GM12878 (cell line): ENCODE measurements at regions not wholly inside any gene's neighbourhood (a gene's known extent, or its start where the extent isn't known, plus 50 kb on each side); places are given as distances from the start of the nearest gene placed in this dataset.

Experiments used
- ATAC-seq: fragments of 200-7000 bp; cut with Tn5 transposase; 3 replicates; pipeline ENCODE4 v1.9.1; 2020; ENCODE audit warnings: mild to moderate bottlenecking, moderate library complexity
- BruUV-seq: library from RNA; stranded (reverse); fragments of 400-500 nt; replicated peaks from 2 replicates; lab custom pipeline; 2021; lab: Mats Ljungman, UMichigan
- CTCF ChIA-PET: fragments of 300-600 bp; sonication (Branson Sonifier 250); formaldehyde crosslinking; extraction: SDS; loops from one replicate; lab custom pipeline; 2021; ENCODE audit warnings: inconsistent platforms; lab: Yijun Ruan, JAX
- POLR2A ChIA-PET: fragments of 350-600 bp; formaldehyde crosslinking; extraction: SDS; loops from one replicate; lab custom pipeline; 2021; ENCODE audit warnings: inconsistent platforms; lab: Charles Lee
- RAD21 ChIA-PET: fragments of 300-600 bp; sonication (Branson Sonifier 250); formaldehyde crosslinking; loops from one replicate; lab custom pipeline; 2023; ENCODE audit warnings: antibody characterized with exemption; ENCODE audit not compliant: unreplicated experiment; lab: Charles Lee
- SMC1A ChIA-PET: fragments of 300-600 bp; sonication (Branson Sonifier 250); formaldehyde crosslinking; loops from one replicate; lab custom pipeline; 2023; ENCODE audit not compliant: unreplicated experiment, uncharacterized antibody; lab: Charles Lee
- DNase-seq: peaks from one replicate; pipeline ENCODE4 v3.0.0-alpha.2; 2011; ENCODE audit warnings: low read depth, low spot score
- FAIRE-seq: peaks from 3 replicates; lab custom pipeline; 2011; peaks lifted over from hg19 to GRCh38; lab: Jason Lieb, UNC
- H2AFZ ChIP-seq: 2 replicates; pipeline ENCODE4 v1.6.0; 2011; ENCODE audit warnings: low read depth, low read length, control low read depth; ENCODE audit not compliant: control insufficient read depth
- H3K27ac ChIP-seq: 2 replicates; pipeline ENCODE4 v1.5.1; 2011; ENCODE audit warnings: control low read depth; ENCODE audit not compliant: control insufficient read depth, insufficient read depth
- H3K27me3 ChIP-seq, 2 experiments: replicated peaks in 1 of 2; 2 replicates each; pipeline versions ENCODE4 v1.6.0 to v1.6.1; 2011; ENCODE audit warnings: low read length in 1 of 2; ENCODE audit not compliant: control insufficient read depth in 2 of 2, insufficient read depth in 2 of 2
- H3K36me3 ChIP-seq, 2 experiments: 2 replicates each; pipeline ENCODE4 v1.5.1; 2011; ENCODE audit warnings: low read length in 1 of 2; ENCODE audit not compliant: control insufficient read depth in 2 of 2, insufficient read depth in 2 of 2
- H3K4me1 ChIP-seq: 2 replicates; pipeline ENCODE4 v1.6.1; 2011; ENCODE audit warnings: mild to moderate bottlenecking, low read length, moderate library complexity, mixed read lengths; ENCODE audit not compliant: control insufficient read depth, insufficient read depth
- H3K4me2 ChIP-seq: 2 replicates; pipeline ENCODE4 v1.6.0; 2011; ENCODE audit warnings: control low read depth; ENCODE audit not compliant: control insufficient read depth, insufficient read depth
- H3K4me3 ChIP-seq: fragments of 200-600 bp; sonication (generic); 2 replicates; pipeline ENCODE4 v1.5.1; 2016
- H3K79me2 ChIP-seq: 2 replicates; pipeline ENCODE4 v1.6.0; 2011; ENCODE audit warnings: low read length; ENCODE audit not compliant: control insufficient read depth, insufficient read depth
- H3K9ac ChIP-seq: 2 replicates; pipeline ENCODE4 v1.8.0; 2011; ENCODE audit warnings: low read length, control low read depth, mixed read lengths; ENCODE audit not compliant: control insufficient read depth, insufficient read depth
- H3K9me3 ChIP-seq: replicated peaks from 3 replicates; pipeline ENCODE4 v1.5.1; 2011; ENCODE audit warnings: mild to moderate bottlenecking, low read length; ENCODE audit not compliant: control insufficient read depth, insufficient read depth
- H4K20me1 ChIP-seq: 2 replicates; pipeline ENCODE4 v1.6.0; 2011; ENCODE audit not compliant: control insufficient read depth, insufficient read depth
- BMI1 ChIP-seq: fragments of 450-650 bp; IDR thresholded peaks from 2 replicates; pipeline ENCODE4 v1.6.1; 2016; ENCODE audit warnings: mild to moderate bottlenecking, moderate library complexity, borderline replicate concordance
- FOS ChIP-seq: IDR thresholded peaks from 3 replicates; pipeline ENCODE4 v1.6.1; 2011; ENCODE audit warnings: borderline replicate concordance; ENCODE audit not compliant: insufficient read length; ENCODE audit errors: extremely low read depth
- PML ChIP-seq: IDR thresholded peaks from 2 replicates; pipeline ENCODE4 v1.6.1; 2012; ENCODE audit warnings: low read length, inconsistent platforms
- RBBP5 ChIP-seq: fragments of 200-600 bp; sonication (generic); conservative IDR thresholded peaks from 2 replicates; pipeline ENCODE4 v1.6.1; 2016
- SUZ12 ChIP-seq: fragments of 200-600 bp; sonication (generic); IDR thresholded peaks from one replicate; pipeline ENCODE4 v1.6.1; 2018; ENCODE audit warnings: antibody characterized with exemption, mild to moderate bottlenecking; ENCODE audit not compliant: unreplicated experiment
- TBL1XR1 ChIP-seq: IDR thresholded peaks from 2 replicates; pipeline ENCODE4 v1.6.1; 2012; ENCODE audit warnings: low read depth, low read length, improper control_type of control experiment
- ZNF217 ChIP-seq: fragments of 450-650 bp; IDR thresholded peaks from 2 replicates; pipeline ENCODE4 v1.6.1; 2017; ENCODE audit warnings: antibody characterized with exemption, mild to moderate bottlenecking
- WGBS: methylation state at CpG from one replicate; pipeline ENCODE4 v1.1.6; 2016; ENCODE audit warnings: low lambda C conversion rate; ENCODE audit not compliant: insufficient replicate concordance, insufficient coverage; ENCODE audit errors: missing lambda C conversion rate; 5-methylcytosine and 5-hydroxymethylcytosine counted together
- in situ Hi-C: fragments of 300-500 bp; cut with MboI; formaldehyde crosslinking; loops from 9 replicates; pipeline ENCODE4 v1.14.3; 2018; ENCODE audit warnings: mixed read lengths
- intact Hi-C: fragments of 100-400 bp; cut with micrococcal nuclease; formaldehyde crosslinking; loops from one replicate; pipeline ENCODE4 v1.14.2; 2022; ENCODE audit not compliant: unreplicated experiment
- TF ChIP-seq, protein P1 (sequence below): fragments of 450-650 bp; conservative IDR thresholded peaks from 2 replicates; pipeline ENCODE4 v1.6.1; 2017; ENCODE audit warnings: mild to moderate bottlenecking, moderate library complexity

DNA sequence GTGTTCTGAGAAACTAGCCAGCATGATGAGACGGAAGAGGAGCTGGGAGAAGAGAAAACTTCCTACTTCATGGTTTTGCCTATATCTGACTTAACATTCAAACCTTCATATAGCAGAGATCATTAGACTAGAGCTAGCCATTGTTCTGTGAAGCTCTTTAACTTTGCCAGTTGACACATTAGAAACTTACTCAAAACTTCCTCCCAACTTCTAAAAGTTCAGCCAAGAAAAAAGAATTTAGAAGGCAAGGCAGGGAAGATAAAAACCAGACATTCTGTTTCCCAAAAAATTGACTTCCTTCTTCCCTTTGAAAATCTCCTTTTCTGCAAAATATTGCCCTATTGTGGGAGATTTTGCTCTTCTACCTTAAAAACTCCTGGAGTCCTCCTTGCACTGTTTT is 134.8 kb upstream of the UST start:
- BruUV-seq, result no TSS peak
- Histone ChIP-seq H3K4me2 (no peak overlapping the region), H3K9me3 (peaks cover 2% of the 10 kb centered on the region; the same call in 1 of the 3 replicates), H3K27ac (no peak overlapping the region), H3K79me2 (no peaks in the 10 kb centered on the region), H3K9ac (no peak overlapping the region), H3K36me3 (no peaks in the 10 kb centered on the region), H3K27me3 (no peaks in the 10 kb centered on the region), H2AFZ (no peak overlapping the region), H4K20me1 (no peaks in the 10 kb centered on the region), H3K4me3 (no peak overlapping the region), H3K4me1 (no peaks in the 10 kb centered on the region)
- no peak for FAIRE-seq
- TF ChIP-seq, protein P1, sequence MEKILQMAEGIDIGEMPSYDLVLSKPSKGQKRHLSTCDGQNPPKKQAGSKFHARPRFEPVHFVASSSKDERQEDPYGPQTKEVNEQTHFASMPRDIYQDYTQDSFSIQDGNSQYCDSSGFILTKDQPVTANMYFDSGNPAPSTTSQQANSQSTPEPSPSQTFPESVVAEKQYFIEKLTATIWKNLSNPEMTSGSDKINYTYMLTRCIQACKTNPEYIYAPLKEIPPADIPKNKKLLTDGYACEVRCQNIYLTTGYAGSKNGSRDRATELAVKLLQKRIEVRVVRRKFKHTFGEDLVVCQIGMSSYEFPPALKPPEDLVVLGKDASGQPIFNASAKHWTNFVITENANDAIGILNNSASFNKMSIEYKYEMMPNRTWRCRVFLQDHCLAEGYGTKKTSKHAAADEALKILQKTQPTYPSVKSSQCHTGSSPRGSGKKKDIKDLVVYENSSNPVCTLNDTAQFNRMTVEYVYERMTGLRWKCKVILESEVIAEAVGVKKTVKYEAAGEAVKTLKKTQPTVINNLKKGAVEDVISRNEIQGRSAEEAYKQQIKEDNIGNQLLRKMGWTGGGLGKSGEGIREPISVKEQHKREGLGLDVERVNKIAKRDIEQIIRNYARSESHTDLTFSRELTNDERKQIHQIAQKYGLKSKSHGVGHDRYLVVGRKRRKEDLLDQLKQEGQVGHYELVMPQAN, result no peak
- no peak for TF ChIP-seq ZNF217
- TF ChIP-seq PML, result no peak
- no peak for TF ChIP-seq SUZ12
- no peak for TF ChIP-seq BMI1
- no peak for TF ChIP-seq RBBP5
- no peak for TF ChIP-seq TBL1XR1
- no peak for TF ChIP-seq FOS
- 36% methylated on average over 1 of the region's 1 CpG for WGBS
- RAD21 ChIA-PET, result no interaction called here
- CTCF ChIA-PET, result no interaction called here
- SMC1A ChIA-PET, result no interaction called here
- no peak for ATAC-seq
- intact Hi-C loops (no loop called here), in situ Hi-C loops (no loop called here)
- POLR2A ChIA-PET, result interaction anchor here (1.3 kb wide), 1 partner anchor 17 kb away, joined by 3 read pairs; no protein-coding TSS in a partner anchor
- no peak for DNase-seq
